ENCODE measurements at regions not wholly inside any gene's neighbourhood (a gene's known extent, or its start where the extent isn't known, plus 50 kb on each side); places are given as distances from the start of the nearest gene placed in this dataset.
A peak's percentile ranks its signal among the peaks of the same experiment; 100 is the strongest.

DNA sequence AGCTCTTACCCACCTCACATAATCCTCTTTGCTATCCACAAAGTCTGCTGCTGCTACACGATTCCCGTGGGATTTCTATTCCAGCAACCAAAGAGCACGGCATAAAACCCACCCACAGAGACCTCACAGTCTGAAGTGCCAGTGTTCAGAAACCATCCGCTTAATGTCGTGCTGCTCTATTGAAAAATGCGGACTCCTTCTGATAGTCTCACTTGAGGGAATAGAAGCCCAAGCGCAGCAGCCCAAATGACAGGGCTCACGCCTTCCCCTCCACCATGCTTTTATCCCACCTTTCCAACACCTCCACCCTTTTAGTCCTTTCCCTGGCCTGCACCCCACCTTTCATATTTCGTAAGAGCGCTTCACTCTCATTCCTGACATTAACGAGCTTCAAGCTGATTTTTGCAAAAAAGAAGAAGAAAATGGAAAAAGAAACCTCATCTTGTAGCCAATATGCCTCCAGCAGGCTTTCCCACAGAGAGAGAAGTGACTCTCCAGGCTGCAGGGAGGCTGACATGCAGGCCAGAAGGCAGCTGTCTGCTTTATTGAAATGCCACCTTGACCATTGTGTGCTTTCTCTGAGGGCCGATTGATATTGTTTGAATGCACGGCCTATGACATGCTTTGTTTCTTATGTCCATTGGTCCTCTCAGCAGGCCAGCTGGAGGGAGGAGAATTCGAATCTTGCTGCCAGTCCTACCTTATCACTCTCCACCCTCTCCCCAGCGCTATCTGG is 70.6 kb upstream of the PCSK1 start:
- Histone ChIP-seq H3K9me3 (ENCODE audit: low read depth, low read length) (no peaks in the 10 kb centered on the region), H3K36me3 (ENCODE audit: insufficient read depth, low read length) (no peaks in the 10 kb centered on the region), H4K20me1 (ENCODE audit: insufficient read depth, low read length) (no peaks in the 10 kb centered on the region), H3K4me3 (ENCODE audit: insufficient read depth, low read length) (no peak overlapping the region), H3K79me2 (ENCODE audit: insufficient read depth, low read length) (no peaks in the 10 kb centered on the region), H2AFZ (ENCODE audit: low read length) (no peak overlapping the region), H3K4me1 (ENCODE audit: insufficient read depth, low read length) (no peaks in the 10 kb centered on the region), H3K4me2 (ENCODE audit: insufficient read depth, low read length) (no peak overlapping the region), H3K27me3 (ENCODE audit: insufficient read depth, low read length) (no peaks in the 10 kb centered on the region), H3K27ac (ENCODE audit: low read depth, low read length) (no peak overlapping the region)
- TF ChIP-seq, protein P1, sequence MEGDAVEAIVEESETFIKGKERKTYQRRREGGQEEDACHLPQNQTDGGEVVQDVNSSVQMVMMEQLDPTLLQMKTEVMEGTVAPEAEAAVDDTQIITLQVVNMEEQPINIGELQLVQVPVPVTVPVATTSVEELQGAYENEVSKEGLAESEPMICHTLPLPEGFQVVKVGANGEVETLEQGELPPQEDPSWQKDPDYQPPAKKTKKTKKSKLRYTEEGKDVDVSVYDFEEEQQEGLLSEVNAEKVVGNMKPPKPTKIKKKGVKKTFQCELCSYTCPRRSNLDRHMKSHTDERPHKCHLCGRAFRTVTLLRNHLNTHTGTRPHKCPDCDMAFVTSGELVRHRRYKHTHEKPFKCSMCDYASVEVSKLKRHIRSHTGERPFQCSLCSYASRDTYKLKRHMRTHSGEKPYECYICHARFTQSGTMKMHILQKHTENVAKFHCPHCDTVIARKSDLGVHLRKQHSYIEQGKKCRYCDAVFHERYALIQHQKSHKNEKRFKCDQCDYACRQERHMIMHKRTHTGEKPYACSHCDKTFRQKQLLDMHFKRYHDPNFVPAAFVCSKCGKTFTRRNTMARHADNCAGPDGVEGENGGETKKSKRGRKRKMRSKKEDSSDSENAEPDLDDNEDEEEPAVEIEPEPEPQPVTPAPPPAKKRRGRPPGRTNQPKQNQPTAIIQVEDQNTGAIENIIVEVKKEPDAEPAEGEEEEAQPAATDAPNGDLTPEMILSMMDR (IDR thresholded peaks at IDR 0.05; ENCODE audit: extremely low read depth, low read depth, low read length) = no peak
- no peak for DNase-seq (ENCODE audit: insufficient read length, low spot score, missing footprints)

DNA sequence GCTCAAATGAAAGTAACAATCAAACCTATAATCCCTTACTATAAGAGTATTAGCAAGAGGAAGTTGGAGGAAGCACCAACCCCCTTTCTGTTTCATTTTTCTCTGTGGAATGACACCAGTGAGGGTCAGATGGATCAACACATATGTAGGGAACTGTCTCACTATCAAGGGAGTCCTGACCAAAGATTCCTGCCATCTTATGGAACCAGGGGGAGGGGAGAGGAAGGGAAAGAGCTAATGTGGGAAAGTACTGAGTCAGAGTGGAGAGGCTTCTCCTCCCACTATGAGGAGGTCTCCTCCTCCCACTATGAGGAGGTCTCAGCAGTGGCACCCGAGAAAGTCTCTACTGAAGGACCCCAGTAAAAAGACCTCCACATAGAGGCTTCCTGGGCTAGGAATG is 73.3 kb upstream of the PCSK1 start:
- no peak for DNase-seq (ENCODE audit: insufficient read length, low spot score, missing footprints)
- no peaks in the 10 kb centered on the region for H3K9me3 ChIP-seq (ENCODE audit: low read depth, low read length)
- no peak overlapping the region for H3K27ac ChIP-seq (ENCODE audit: low read depth, low read length)
- no peak overlapping the region for H3K4me3 ChIP-seq (ENCODE audit: insufficient read depth, low read length)
- H4K20me1 ChIP-seq (ENCODE audit: insufficient read depth, low read length) = no peaks in the 10 kb centered on the region
- H3K4me1 ChIP-seq (ENCODE audit: insufficient read depth, low read length) = peaks cover 15% of the 10 kb centered on the region
- TF ChIP-seq, protein P1 (IDR thresholded peaks at IDR 0.05; ENCODE audit: extremely low read depth, low read depth, low read length) = no peak
- no peaks in the 10 kb centered on the region for H3K79me2 ChIP-seq (ENCODE audit: insufficient read depth, low read length)
- no peak overlapping the region for H3K4me2 ChIP-seq (ENCODE audit: insufficient read depth, low read length)
- H3K36me3 ChIP-seq (ENCODE audit: insufficient read depth, low read length) = no peaks in the 10 kb centered on the region
- no peak overlapping the region for H2AFZ ChIP-seq (ENCODE audit: low read length)
- H3K27me3 ChIP-seq (ENCODE audit: insufficient read depth, low read length) = no peaks in the 10 kb centered on the region

DNA sequence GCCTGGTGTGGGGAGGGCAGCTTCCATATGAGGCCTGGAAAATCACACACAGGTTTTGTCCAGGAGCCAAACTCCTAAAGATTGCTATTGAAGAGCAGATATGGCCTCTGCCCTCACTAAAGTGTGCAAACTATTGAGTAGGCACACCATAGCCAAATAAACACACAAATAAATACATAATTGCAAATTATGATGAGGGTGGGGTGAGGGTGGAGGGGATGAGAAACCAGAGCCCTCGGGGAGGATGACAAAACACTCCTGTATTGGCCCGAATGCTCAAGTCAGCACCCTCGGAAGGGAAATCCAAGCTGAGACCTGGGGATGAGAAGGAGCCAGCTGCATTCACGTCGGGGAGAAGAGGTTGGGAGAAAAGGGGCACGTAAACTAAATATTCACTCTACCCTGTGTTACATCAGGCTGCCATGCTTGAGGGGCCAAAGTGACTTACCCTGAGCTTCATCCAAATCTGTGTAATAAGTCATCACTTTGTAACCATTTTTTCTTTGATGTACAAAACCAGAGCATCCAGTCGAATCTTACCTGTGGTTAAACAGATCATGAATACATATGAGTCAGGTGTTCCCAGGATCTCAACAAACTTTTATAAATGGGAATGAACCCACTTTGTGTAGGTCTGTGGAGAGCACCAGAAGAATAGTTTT is 73.9 kb upstream of the PCSK1 start:
- H4K20me1 ChIP-seq (ENCODE audit: insufficient read depth, low read length) = no peaks in the 10 kb centered on the region
- H3K79me2 ChIP-seq (ENCODE audit: insufficient read depth, low read length) = no peaks in the 10 kb centered on the region
- H3K36me3 ChIP-seq (ENCODE audit: insufficient read depth, low read length) = no peaks in the 10 kb centered on the region
- no peaks in the 10 kb centered on the region for H3K27me3 ChIP-seq (ENCODE audit: insufficient read depth, low read length)
- no peaks in the 10 kb centered on the region for H3K9me3 ChIP-seq (ENCODE audit: low read depth, low read length)
- no peak overlapping the region for H3K4me3 ChIP-seq (ENCODE audit: insufficient read depth, low read length)
- no peak for DNase-seq (ENCODE audit: insufficient read length, low spot score, missing footprints)
- no peak overlapping the region for H2AFZ ChIP-seq (ENCODE audit: low read length)
- peaks cover 15% of the 10 kb centered on the region for H3K4me1 ChIP-seq (ENCODE audit: insufficient read depth, low read length)
- H3K27ac ChIP-seq (ENCODE audit: low read depth, low read length) = no peak overlapping the region
- TF ChIP-seq, protein P1 (IDR thresholded peaks at IDR 0.05; ENCODE audit: extremely low read depth, low read depth, low read length) = no peak
- H3K4me2 ChIP-seq (ENCODE audit: insufficient read depth, low read length) = no peak overlapping the region

DNA sequence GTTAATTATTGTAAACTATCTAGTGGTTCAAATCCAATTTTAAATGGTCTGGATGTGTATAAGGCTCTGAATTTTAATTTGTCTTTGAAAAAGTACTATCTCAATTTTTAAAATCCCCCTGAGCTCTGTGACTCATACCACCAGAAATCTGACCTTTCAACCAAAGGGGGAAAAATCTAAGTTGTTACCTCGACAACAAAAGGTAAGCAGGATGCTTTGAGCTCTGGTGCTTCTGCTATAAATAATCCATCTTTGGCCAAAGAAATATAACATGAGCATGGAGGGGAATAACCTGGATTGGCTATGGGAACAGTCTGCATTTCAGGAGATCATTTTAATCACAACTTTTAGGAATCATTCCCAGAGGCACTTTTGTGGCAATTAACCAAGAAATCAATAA is 76.3 kb upstream of the PCSK1 start:
- peaks cover 15% of the 10 kb centered on the region for H3K4me1 ChIP-seq (ENCODE audit: insufficient read depth, low read length)
- no peaks in the 10 kb centered on the region for H3K79me2 ChIP-seq (ENCODE audit: insufficient read depth, low read length)
- no peak overlapping the region for H2AFZ ChIP-seq (ENCODE audit: low read length)
- no peak overlapping the region for H3K4me3 ChIP-seq (ENCODE audit: insufficient read depth, low read length)
- no peaks in the 10 kb centered on the region for H4K20me1 ChIP-seq (ENCODE audit: insufficient read depth, low read length)
- H3K36me3 ChIP-seq (ENCODE audit: insufficient read depth, low read length) = no peaks in the 10 kb centered on the region
- TF ChIP-seq, protein P1 (IDR thresholded peaks at IDR 0.05; ENCODE audit: extremely low read depth, low read depth, low read length) = no peak
- no peaks in the 10 kb centered on the region for H3K27me3 ChIP-seq (ENCODE audit: insufficient read depth, low read length)
- no peaks in the 10 kb centered on the region for H3K9me3 ChIP-seq (ENCODE audit: low read depth, low read length)
- peak overlapping the region; percentile 62 for H3K4me2 ChIP-seq (ENCODE audit: insufficient read depth, low read length)
- H3K27ac ChIP-seq (ENCODE audit: low read depth, low read length) = peak overlapping the region; percentile 90
- no peak for DNase-seq (ENCODE audit: insufficient read length, low spot score, missing footprints)
